ENCODE measurements at regions not wholly inside any gene's neighbourhood (a gene's known extent, or its start where the extent isn't known, plus 50 kb on each side); places are given as distances from the start of the nearest gene placed in this dataset.
A peak's percentile ranks its signal among the peaks of the same experiment; 100 is the strongest.
"Not testable (repeated sequence)": the region's sequence is repeated elsewhere in the genome, so short reads cannot be mapped to it uniquely, and the experiment has no call there.

DNA sequence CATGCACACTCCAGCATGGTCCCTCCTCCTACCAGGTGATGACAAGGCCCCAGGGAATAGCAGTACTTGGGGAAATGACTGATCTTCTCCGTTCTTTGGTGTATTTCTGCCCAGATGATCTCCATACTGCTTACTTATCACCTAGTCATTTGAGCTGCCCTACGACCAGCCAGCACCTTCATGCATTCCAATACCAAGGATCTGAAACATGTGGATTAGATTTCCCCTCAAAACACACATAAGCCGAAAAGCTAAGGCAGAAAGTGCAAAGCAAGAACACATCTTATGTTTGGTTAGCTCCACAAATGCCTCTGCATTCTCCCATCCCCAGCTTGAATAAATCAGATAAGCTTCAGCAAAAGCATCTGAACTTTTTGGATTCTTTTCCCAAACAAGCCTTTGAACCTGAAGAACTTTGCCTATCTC lies 64.8 kb upstream of the BCL6 start:
- H3K27ac ChIP-seq (ENCODE audit: low read depth in 1 of 2, low read length in 1 of 2), result no peak overlapping the region
- no peak overlapping the region for H3K9ac ChIP-seq (ENCODE audit: insufficient read depth in 1 of 2, low read length in 2 of 2)
- no peaks in the 10 kb centered on the region for H3K36me3 ChIP-seq (ENCODE audit: control insufficient read depth in 4 of 4, insufficient read depth in 4 of 4, low read length in 4 of 4)
- no peak overlapping the region for H3K4me3 ChIP-seq
- H3K9me3 ChIP-seq (ENCODE audit: control insufficient read depth in 4 of 4, insufficient read depth in 3 of 4, low read length in 3 of 4), result peaks cover 0 to 3% (median 0%) of the 10 kb centered on the region in 4 donors
- TF ChIP-seq, protein P1, sequence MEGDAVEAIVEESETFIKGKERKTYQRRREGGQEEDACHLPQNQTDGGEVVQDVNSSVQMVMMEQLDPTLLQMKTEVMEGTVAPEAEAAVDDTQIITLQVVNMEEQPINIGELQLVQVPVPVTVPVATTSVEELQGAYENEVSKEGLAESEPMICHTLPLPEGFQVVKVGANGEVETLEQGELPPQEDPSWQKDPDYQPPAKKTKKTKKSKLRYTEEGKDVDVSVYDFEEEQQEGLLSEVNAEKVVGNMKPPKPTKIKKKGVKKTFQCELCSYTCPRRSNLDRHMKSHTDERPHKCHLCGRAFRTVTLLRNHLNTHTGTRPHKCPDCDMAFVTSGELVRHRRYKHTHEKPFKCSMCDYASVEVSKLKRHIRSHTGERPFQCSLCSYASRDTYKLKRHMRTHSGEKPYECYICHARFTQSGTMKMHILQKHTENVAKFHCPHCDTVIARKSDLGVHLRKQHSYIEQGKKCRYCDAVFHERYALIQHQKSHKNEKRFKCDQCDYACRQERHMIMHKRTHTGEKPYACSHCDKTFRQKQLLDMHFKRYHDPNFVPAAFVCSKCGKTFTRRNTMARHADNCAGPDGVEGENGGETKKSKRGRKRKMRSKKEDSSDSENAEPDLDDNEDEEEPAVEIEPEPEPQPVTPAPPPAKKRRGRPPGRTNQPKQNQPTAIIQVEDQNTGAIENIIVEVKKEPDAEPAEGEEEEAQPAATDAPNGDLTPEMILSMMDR (IDR thresholded peaks at IDR 0.05; ENCODE audit: control extremely low read depth, extremely low read depth), result no peak
- H3K4me1 ChIP-seq (ENCODE audit: control insufficient read depth in 5 of 5, insufficient read depth in 5 of 5, low read length in 5 of 5), result peaks cover 0 to 9% (median 5%) of the 10 kb centered on the region in 5 donors
- WGBS, 2 donors, result 82 to 89% methylated on average over 3 of the region's 3 CpGs
- no peak for ATAC-seq (ENCODE audit: insufficient read depth, low FRiP score)
- no peaks in the 10 kb centered on the region for H3K27me3 ChIP-seq (ENCODE audit: control insufficient read depth in 3 of 3, insufficient read depth in 3 of 3, low read length in 2 of 3)
- peak in 1 of 3 donors; percentile 18 for DNase-seq

DNA sequence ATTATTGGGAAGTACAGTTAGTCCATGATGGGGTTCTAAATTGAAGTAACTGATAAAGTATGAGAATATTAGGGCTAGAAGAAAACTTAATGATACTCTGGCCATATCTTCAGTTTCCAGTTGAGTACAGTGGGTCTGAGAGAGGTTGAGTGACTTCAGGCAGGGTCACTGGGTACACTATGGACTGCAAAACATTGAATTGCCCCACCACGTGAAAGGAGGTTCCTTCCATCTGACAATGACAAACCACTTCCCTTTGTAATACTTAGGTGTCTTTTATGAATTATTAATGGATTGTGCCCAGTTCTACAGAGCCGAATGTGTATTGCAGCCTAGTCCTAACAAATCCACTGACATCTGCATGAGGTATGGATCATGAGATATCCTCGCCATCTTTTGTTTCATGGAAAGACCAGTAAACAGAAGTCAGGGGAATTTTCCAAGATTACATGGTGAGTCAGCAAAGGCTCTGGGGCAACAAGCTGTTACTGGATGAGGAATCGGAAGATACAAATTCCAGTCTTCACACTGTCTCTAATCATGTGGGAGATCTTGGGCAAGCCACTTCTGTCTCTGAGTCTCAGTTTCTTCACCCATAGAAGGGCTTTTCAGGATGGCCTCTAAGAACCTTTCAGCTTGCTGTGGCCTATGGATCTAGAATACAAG lies 66.5 kb upstream of the BCL6 start:
- no peaks in the 10 kb centered on the region for H3K36me3 ChIP-seq (ENCODE audit: control insufficient read depth in 4 of 4, insufficient read depth in 4 of 4, low read length in 4 of 4)
- H3K27ac ChIP-seq (ENCODE audit: low read depth in 1 of 2, low read length in 1 of 2), result no peak overlapping the region
- WGBS, 2 donors, result 57 to 64% methylated on average over 4 of the region's 4 CpGs
- H3K27me3 ChIP-seq (ENCODE audit: control insufficient read depth in 3 of 3, insufficient read depth in 3 of 3, low read length in 2 of 3), result no peaks in the 10 kb centered on the region
- H3K9ac ChIP-seq (ENCODE audit: insufficient read depth in 1 of 2, low read length in 2 of 2), result no peak overlapping the region
- DNase-seq, result no peak
- H3K4me3 ChIP-seq, result no peak overlapping the region
- peaks cover 0 to 9% (median 5%) of the 10 kb centered on the region in 5 donors for H3K4me1 ChIP-seq (ENCODE audit: control insufficient read depth in 5 of 5, insufficient read depth in 5 of 5, low read length in 5 of 5)
- no peak for ATAC-seq (ENCODE audit: insufficient read depth, low FRiP score)
- TF ChIP-seq, protein P1 (IDR thresholded peaks at IDR 0.05; ENCODE audit: control extremely low read depth, extremely low read depth), result no peak
- H3K9me3 ChIP-seq (ENCODE audit: control insufficient read depth in 4 of 4, insufficient read depth in 3 of 4, low read length in 3 of 4), result no peaks in the 10 kb centered on the region

DNA sequence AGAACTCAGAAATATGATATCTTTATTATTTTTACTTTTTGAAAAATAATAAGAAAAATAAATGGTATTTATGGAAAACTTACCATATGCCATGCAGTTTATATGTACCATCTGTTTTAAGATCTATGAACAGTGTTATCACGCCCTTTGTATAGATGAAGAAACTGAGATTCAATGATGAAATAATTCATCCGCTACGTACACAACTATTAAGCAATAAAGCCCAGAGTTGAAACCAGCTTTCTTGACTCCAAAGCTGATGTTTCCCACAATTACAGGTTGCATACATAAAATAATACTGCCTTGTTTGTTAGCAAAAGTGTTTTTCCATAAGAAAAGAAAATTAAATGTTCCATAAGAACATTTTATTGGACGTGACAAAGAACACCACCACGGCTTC lies 67.2 kb upstream of the BCL6 start:
- peaks cover 0 to 9% (median 5%) of the 10 kb centered on the region in 5 donors for H3K4me1 ChIP-seq (ENCODE audit: control insufficient read depth in 5 of 5, insufficient read depth in 5 of 5, low read length in 5 of 5)
- H3K27me3 ChIP-seq (ENCODE audit: control insufficient read depth in 3 of 3, insufficient read depth in 3 of 3, low read length in 2 of 3), result no peaks in the 10 kb centered on the region
- no peak overlapping the region for H3K9ac ChIP-seq (ENCODE audit: insufficient read depth in 1 of 2, low read length in 2 of 2)
- H3K27ac ChIP-seq (ENCODE audit: low read depth in 1 of 2, low read length in 1 of 2), result no peak overlapping the region
- ATAC-seq (ENCODE audit: insufficient read depth, low FRiP score) (no peak), DNase-seq (no peak)
- no peaks in the 10 kb centered on the region for H3K36me3 ChIP-seq (ENCODE audit: control insufficient read depth in 4 of 4, insufficient read depth in 4 of 4, low read length in 4 of 4)
- H3K4me3 ChIP-seq, result no peak overlapping the region
- H3K9me3 ChIP-seq (ENCODE audit: control insufficient read depth in 4 of 4, insufficient read depth in 3 of 4, low read length in 3 of 4), result no peaks in the 10 kb centered on the region
- TF ChIP-seq, protein P1 (IDR thresholded peaks at IDR 0.05; ENCODE audit: control extremely low read depth, extremely low read depth), result no peak
- 67 to 87% methylated on average over 5 of the region's 5 CpGs for WGBS, 2 donors

DNA sequence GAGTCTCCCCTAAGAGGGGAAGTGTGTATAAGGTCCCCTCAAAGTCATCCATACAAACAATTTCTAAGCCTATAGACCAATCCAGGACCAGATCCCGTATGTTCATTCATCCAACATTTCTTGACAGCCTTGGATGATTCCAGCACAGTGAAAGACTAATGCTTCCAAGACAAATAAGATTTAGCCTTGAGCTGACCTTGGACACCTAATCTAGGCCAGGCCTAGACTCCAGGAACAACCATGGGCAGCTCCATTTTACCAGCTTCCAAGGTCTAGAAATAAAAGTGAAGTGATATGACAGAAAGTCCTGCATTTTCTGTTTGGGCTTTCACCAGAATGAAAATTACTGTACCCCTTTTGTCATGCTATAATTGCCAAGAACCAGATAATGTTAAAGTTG lies 67.9 kb upstream of the BCL6 start:
- TF ChIP-seq, protein P1 (IDR thresholded peaks at IDR 0.05; ENCODE audit: control extremely low read depth, extremely low read depth), result no peak
- Histone ChIP-seq H3K4me1 (ENCODE audit: control insufficient read depth in 5 of 5, insufficient read depth in 5 of 5, low read length in 5 of 5) (peaks cover 0 to 9% (median 5%) of the 10 kb centered on the region in 5 donors), H3K36me3 (ENCODE audit: control insufficient read depth in 4 of 4, insufficient read depth in 4 of 4, low read length in 4 of 4) (no peaks in the 10 kb centered on the region), H3K9me3 (ENCODE audit: control insufficient read depth in 4 of 4, insufficient read depth in 3 of 4, low read length in 3 of 4) (no peaks in the 10 kb centered on the region), H3K27ac (ENCODE audit: low read depth in 1 of 2, low read length in 1 of 2) (no peak overlapping the region), H3K9ac (ENCODE audit: insufficient read depth in 1 of 2, low read length in 2 of 2) (no peak overlapping the region), H3K4me3 (no peak overlapping the region), H3K27me3 (ENCODE audit: control insufficient read depth in 3 of 3, insufficient read depth in 3 of 3, low read length in 2 of 3) (no peaks in the 10 kb centered on the region)
- DNase-seq, result no peak
- ATAC-seq (ENCODE audit: insufficient read depth, low FRiP score), result no peak
- 93 to 100% methylated on average over 1 of the region's 1 CpG for WGBS, 2 donors

DNA sequence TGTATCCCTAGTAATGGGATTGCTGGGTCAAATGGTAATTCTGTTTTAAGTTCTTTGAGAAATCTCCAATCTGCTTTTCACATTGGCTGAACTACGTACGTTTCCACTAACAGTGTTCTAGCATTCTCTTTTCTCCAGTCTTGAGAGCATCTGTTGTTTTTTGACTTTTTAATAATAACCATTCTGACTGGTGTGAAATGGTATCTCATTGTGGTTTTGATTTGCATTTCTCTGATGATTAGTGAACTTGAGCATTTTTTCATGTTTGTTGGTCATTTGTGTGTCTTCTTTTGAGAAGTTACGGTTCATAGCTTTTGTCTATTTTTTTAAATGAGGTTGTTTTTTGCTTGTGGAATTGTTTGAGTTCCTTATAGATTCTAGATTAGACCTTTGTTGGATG lies 72.5 kb upstream of the BCL6 start:
- H3K27me3 ChIP-seq (ENCODE audit: control insufficient read depth in 3 of 3, insufficient read depth in 3 of 3, low read length in 2 of 3); DNase-seq; H3K9me3 ChIP-seq (ENCODE audit: control insufficient read depth in 4 of 4, insufficient read depth in 3 of 4, low read length in 3 of 4); H3K36me3 ChIP-seq (ENCODE audit: control insufficient read depth in 4 of 4, insufficient read depth in 4 of 4, low read length in 4 of 4); H3K9ac ChIP-seq (ENCODE audit: insufficient read depth in 1 of 2, low read length in 2 of 2); ATAC-seq (ENCODE audit: insufficient read depth, low FRiP score); H3K4me1 ChIP-seq (ENCODE audit: control insufficient read depth in 5 of 5, insufficient read depth in 5 of 5, low read length in 5 of 5); H3K27ac ChIP-seq (ENCODE audit: low read depth in 1 of 2, low read length in 1 of 2); H3K4me3 ChIP-seq: not testable (repeated sequence)
- WGBS, 2 donors, result 94 to 98% methylated on average over 3 of the region's 3 CpGs

Measured in lung (tissue), 11 donors.